Stimulated activated CD4-positive, alpha-beta T cell treated with anti-CD3 and anti-CD28 coated beads, Interleukin-1b, Interleukin-23, amount 100 ng/mL, for 48 hours (primary cell): ENCODE measurements at regions not wholly inside any gene's neighbourhood (a gene's known extent, or its start where the extent isn't known, plus 50 kb on each side); places are given as distances from the start of the nearest gene placed in this dataset.

Experiments used
- DNase-seq: peaks from one replicate; pipeline ENCODE4 v3.0.0-alpha.2; 2020

DNA sequence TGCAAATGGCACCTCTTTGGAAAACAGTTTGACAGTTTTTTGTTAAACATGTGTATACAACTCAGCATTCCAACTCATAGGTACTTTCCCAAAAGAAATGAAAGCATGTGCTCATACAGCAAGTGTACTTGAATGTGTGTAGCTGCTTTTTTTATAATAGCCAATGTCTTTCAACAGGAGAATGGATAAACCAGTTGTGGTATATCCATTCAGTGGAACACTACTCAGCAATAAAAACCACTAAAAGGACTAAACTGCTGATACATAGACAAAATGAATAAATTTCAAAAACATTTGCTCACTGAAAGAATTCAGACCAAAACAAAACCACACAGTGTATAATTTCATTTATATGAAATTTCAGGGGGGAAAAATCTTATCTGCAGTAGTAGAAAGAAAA lies 267.3 kb downstream of the NR2F1-AS1 start:
- no peak for DNase-seq

DNA sequence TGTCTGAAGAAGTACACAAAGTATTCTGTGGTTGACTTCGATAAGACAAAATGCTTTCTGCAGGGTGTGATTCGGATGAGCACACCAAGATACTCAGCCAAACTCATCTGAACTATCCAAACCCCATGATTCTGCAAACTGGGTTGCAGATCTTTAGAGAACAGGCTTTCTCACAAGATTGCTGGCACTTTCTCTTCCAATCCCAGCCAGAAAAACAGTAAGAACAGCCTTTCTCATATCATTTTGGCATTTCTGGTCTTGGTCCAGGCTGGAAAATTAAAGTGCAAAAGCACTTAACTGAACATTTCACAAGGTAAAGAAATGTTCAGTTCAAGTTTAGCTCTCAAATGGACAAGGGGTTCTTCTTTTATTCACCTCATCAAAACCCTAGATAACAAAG lies 269.1 kb downstream of the NR2F1-AS1 start:
- no peak for DNase-seq

DNA sequence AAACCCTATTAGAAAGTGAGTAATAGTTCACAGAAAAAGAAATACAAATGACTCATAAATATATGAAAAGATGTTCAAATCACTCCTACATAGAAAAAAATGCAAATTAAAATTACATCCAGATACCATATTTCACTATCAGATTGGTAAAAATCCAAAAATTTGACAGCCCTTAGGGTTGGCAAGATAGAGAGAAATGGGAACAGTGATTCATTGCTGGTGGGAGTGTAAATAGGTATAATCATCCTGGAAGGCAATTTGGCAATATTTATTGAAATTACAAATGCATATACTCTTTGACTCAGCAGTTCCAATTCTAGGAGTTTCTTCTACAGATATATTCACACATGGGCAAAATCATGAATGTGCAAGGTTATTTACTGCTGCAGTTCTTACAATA lies 273.5 kb downstream of the NR2F1-AS1 start:
- DNase-seq, result no peak

DNA sequence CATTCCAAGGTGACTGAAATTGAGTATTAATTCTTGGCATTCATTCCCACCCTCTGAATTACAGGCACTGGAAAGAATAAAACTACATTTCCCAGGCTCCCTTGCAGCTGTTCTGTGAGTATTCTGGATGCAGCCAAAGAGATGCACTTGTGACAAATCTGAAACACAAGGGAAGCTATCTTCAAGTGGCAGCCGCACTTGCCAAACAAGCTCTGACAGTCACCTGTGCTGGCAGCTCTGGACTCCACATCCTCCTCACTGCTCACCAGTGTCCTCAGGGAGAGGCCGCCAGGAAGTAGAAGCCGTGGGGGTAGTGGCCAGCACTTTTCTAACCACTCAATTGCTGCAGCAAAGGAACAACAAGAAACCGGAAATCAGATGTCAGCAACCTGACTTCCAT lies 275.0 kb downstream of the NR2F1-AS1 start:
- DNase-seq, result no peak

- DNase-seq, result no peak
These were observed 276.4 kb downstream of the NR2F1-AS1 start for GRCh38 chr5:93304456-93305250.

- no peak for DNase-seq
These were observed 277.7 kb downstream of the NR2F1-AS1 start for GRCh38 chr5:93303291-93303691.

DNA sequence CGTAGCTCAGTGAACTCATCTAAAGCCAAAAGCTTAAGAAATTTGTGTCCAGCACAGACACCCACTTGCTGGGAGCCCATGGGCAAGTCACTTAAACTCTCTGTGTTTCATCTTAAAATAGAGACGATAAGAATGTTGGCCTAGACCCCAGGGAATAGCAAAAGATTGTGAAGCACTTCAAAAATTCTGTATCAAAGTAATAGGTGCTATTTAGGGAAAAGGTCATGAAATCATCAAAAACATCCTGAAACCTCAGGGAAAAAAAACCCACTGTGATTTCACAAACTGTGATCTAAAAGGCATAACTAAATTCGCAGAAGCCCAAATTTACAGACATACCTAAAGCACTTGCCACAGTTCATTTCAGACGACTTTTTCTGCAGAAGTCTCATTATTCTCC lies 278.3 kb downstream of the NR2F1-AS1 start:
- no peak for DNase-seq

DNA sequence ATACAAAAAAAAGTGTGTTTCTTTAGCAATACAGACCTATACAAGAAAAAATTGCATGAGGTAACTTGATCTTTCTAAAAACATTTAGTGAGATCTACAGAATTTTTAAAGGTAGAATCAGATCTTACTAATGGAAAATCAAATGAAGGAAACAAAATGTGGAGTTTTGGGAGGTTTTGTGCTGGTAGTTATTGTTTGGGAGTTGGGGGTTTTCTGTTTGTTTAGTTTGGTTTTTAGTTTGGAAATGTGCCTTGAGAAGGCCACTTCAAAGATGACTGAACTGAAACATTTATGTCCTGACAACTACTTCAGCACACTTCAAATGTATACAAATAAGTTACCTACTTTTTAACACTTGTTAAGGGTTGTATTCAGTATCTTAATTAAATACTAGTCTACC lies 280.1 kb downstream of the NR2F1-AS1 start:
- DNase-seq, result no peak

- DNase-seq, result no peak
These were observed 280.6 kb downstream of the NR2F1-AS1 start for GRCh38 chr5:93300309-93300923.

DNA sequence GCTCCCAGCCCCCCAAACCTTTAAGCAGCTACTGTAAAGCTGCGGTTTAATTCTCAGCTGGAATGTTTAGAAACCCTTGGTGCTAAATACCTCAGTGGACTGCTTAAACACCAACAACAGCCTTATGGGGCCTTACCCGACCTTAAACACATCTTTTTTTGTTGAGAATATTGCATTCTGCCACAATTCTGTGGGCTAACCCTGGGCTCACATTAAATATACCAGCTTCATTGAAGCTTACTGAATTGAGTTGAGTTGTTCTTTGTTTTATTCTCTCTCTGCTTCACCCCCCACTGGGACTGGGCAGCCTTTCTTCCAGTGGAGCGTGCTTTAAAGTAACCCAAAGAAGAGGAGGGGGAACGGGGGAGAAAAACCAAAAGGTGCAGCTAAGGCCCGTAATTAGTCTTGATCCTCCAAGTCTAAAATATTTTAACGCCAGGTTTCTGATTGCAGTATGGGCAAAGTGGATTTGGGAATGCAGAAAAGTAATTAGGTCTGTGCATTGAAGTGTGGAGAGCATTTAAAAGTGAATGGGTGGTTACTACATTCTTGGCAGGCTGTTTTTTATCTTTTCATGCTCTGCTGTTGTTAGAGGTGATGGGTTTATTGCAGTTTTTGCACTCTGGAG lies 281.2 kb downstream of the NR2F1-AS1 start:
- no peak for DNase-seq

DNA sequence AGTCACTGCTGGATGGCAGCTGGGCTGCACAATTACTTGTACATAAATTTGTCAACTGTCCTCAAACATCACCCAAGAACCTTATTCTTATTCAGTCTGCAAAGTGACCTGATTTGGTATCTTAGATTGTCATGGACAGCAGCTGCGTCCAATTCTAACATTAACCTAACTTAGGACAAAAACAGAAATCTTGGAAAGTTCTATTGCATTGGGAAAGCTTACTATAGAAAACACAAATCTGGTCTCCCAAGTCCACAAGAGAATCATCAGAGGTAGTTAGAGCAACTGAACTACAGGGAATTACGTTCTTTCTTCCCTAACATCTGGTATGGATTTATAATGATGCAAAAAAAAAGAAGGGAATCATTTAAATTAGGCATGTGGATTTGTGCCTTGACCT lies 283.9 kb downstream of the NR2F1-AS1 start:
- no peak for DNase-seq

DNA sequence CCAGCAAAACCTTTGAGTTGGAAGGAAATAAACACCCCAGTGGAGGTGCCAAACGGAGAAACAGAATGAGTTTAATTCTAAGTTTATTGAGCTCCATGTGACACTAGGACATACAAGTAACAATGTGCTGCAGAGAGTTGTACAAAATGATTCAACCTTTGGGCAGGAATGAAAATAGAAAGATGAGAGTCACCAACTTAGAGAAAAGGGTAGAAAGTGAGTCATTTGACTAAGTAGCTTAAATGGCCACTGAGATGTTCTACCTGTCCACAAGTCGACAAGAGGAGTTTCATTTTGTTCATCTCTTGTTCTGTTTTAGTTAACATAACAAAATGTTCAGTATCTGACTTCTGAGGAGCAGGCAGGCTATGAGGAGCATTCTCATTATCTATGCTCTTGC lies 284.7 kb downstream of the NR2F1-AS1 start:
- no peak for DNase-seq

DNA sequence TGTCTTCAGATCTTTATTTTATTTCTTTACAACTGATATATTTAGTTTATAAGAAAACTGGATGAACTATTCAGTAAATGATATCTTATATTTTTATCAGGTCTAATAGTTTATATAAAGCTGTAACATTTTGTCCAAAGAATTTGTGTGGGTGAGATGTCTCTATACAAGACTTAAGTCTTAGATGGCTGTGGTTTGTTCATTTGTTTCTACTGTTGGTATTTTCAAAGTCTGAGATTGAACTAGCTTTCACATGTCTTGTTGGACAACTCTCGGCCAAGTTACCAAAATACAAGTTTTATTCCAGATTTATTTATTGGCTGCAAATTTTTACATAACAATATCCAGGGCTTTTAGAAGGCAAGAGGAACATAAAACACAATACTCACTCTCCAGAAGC lies 286.0 kb downstream of the NR2F1-AS1 start:
- DNase-seq, result no peak

- no peak for DNase-seq
These were observed 286.8 kb downstream of the NR2F1-AS1 start for GRCh38 chr5:93294199-93294598.

- DNase-seq, result no peak
These were observed 291.1 kb downstream of the NR2F1-AS1 start for GRCh38 chr5:93289942-93290341.

- no peak for DNase-seq
These were observed 295.6 kb downstream of the NR2F1-AS1 start for GRCh38 chr5:93285461-93285860.

GRCh38 chr5:93281980-93282772 lies 298.8 kb downstream of the NR2F1-AS1 start:
- no peak for DNase-seq

DNA sequence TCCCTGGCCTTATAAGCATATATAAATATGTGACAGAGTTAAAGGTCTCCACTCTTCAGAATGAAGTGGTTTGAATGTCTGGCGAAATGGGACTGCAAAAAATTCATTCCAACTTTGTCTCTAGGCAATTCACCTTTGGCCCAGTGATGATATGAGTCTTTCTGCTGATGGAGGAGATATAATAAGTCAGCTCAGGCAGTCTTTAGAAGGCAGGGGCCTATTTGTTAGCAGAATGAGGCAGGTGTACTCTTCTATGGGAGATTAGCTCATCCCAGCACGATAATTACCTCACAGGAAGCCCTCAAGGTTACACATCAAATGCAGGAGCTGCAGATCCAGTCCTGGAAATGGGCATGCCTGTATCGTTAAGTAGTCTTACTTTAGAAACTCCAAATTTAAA lies 300.5 kb downstream of the NR2F1-AS1 start:
- no peak for DNase-seq

GRCh38 chr5:93279296-93279963 lies 301.6 kb downstream of the NR2F1-AS1 start:
- no peak for DNase-seq

- no peak for DNase-seq
These were observed 302.1 kb downstream of the NR2F1-AS1 start for GRCh38 chr5:93278896-93279295.

DNA sequence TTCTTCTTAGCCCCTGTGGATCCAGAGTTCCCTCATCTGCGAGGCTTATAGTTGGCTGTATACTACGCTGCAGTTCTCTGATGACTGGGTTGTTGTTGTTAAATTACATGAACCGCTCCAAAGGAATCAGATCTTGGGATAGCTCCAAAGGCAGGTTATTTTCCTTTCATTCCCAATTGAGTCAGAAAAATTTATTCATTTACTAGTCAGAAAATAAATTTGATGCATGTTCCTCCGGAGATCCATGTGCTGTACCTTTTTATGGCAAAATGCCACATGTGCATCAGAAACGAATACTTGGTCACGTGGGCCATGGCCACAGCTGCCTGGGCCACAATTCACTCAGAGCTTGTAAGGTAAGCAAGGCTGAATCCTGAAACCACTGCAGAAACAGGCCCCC lies 304.0 kb downstream of the NR2F1-AS1 start:
- no peak for DNase-seq

DNA sequence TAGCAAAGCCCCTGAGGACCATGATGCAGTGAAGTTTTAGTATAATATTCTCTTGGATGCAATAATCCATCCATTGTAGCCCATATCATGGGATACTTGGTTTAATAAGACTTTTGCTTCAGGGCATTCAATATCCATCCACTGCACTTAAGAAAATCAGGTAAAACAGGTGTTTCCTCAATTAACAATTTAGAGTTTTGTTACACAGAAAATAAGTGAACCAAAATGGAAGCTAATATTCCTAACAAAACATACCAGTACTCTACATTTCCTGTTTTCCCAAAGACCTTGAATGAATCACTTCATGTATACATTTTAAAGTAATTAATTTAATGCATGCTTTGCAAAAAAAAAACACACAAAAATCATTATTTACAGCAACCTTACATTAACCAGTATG lies 305.6 kb downstream of the NR2F1-AS1 start:
- DNase-seq, result no peak

DNA sequence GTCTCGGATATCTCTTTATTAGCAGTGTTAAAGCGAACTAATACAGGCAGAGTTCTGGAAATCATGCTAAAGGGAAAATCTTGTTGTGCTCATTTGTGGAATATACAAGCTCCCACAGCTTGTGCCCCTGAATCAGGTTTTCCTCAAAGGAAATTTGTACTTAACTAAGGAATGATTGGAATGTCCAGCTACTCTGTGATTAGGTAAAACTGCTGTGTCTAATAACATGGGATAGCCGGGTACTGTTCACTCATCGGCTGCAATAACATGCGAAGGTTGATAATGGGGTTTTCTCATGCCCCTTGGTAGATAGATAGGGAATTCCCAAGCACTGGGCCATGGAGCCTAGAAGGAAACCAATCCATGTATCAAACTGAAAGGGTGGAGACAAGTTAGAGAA lies 306.7 kb downstream of the NR2F1-AS1 start:
- DNase-seq, result no peak
